GM21447 (cell line): ENCODE measurements at regions not wholly inside any gene's neighbourhood (a gene's known extent, or its start where the extent isn't known, plus 50 kb on each side); places are given as distances from the start of the nearest gene placed in this dataset.
"Not testable (repeated sequence)": the region's sequence is repeated elsewhere in the genome, so short reads cannot be mapped to it uniquely, and the experiment has no call there.

Experiments
- ATAC-seq: cut with Tn5 transposase; IDR thresholded peaks from one replicate; pipeline ENCODE4 v1.9.1; 2021; ENCODE audit not compliant: unreplicated experiment

DNA sequence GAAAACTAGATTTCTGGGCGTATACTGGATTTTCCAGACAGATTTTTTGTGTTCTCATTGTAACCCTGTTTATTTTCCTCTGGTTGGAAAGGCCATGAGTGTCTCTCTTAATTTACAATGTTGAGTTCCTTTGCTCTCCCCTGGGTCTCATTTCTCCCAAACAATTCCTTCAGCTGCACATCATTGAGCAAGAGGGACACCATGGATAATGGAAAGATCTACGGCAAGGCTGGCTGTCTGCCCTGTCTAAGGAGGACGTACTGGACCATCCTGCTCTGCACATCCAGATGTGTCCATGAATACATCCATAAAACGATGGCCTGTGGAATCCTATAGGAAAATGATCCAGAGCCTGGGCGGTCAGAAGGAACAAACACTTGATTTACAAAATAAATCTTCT is 258.1 kb upstream of the MCTP2 start:
- no peak for ATAC-seq

DNA sequence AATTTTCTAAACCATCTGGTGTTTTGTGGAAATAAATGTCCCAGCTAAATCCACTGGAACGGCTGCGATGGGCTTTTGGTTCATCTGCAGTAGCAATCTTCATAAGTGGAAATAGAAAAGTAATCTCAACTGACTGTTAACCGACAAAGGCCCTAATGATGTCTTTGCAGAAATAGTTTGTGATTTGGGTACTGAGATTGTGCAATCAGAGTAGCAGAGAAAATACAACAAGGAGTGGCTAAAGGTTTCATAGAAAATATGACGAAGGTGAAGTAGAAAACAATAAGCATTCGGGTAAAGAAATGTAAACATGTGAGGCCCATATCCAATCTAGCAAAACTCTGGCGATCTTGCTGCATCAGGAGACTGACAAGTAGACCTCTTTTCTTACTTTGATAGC is 262.6 kb upstream of the MCTP2 start:
- no peak for ATAC-seq

DNA sequence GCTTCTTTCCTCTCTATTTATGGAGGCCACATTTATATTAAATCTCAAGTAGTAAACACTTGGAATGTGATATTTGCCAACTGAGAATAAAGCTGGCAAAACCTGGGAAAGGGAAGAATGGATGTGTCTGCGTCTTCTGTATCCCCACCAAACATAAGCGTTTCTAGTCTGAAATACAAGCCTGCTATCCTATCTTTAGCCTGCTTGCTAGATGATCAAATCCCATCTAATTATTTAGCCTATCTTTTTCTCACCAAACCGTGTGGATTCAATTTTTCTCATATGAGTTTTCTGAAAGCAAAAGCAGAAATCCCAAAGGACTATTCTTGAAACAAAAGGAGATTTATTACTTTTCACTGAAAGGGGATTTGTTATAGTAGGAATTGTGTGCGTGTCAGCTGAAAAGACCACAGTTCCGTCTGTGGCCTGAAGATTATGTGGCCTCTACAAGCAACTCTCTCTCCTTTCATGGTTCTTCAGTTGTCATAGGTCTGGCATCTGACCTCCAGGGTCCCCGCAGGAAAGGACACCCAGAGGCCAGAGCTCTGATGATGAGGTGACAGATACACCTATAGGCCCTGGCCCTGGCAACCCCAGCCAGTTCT is 266.0 kb upstream of the MCTP2 start:
- no peak for ATAC-seq

DNA sequence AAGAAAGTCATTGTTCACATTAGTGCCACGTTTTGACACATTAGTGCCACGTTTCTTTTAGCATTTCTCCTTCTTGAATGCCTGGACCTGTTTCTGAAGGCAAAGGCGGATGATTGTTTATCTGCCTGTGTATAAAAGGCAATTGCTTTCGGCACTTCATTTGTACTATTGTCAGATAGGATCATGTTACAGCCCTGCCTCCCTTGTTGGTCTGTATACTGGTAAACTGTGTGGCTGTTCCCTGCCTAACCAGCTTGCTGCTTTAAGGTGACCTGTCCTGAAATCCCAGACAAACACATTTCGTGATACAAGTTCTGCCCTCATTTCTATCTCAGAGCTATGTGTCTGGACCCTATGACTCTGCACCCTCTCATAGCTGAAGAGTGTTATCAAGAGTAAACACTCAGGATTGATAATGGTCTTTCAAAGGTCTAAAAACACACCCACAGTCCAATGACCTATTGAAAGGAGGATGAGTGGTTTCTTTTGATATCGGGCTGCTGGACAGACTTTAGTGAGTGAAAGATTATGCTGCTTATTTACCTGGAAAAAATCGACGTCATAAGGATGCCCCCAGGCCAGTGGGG is 276.3 kb upstream of the MCTP2 start:
- no peak for ATAC-seq

DNA sequence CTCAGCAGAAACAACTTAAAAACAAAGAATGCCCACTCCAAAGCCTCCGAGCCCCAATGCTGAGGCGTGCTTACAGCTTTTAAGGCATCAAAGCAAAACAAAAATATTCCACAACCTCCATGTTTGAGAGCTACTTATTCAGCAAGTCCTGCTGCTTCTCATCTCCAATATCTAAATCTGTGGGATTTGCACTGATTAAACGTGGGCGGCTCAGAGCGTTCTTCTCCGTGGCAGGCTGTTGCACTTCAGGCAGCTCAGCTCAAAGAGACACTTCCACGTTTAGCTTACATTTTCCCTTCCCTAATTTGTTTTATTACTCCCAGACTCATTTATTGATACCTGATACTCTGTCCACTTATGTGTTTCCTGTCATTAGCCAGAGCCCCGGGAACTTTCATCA is 282.6 kb upstream of the MCTP2 start:
- no peak for ATAC-seq

DNA sequence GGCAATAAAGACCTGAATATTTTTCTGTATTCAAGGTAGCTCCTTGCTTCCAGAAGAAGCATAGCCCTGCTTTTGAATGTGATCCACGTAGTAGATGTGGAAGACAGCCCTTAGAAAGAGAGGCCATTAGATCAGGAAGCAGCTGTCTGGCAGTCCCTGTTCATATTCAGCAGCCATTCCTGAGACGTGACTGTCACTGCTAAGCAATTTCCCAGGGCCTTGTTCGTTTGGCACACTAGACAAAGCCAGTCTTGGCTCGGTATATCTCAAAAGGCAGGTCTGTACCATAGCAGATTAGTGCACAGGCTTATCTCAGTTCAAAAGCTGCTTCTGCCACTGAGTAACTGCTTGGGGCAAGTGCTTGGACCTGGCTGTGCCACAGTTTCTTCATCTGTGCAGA is 287.8 kb upstream of the MCTP2 start:
- no peak for ATAC-seq

DNA sequence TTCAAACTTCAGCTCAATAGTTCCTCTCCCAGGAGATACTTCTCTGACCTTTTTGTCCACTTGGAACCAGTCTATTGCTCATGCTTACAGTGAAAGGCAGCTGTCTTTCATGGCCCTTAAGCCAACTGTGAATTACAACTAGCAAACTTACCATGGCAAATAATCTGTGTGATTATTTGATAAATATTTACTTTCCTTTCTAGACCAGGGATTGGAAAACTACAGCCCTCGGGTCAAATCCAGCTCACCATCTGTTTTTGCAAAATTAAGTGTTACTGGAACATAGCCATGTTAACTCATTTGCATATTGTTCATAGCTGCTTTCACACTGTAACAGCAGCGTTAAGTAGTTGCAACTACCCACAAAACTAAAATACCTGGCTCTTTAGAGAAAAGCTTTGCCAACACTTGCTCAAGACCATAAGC is 289.1 kb upstream of the MCTP2 start:
- ATAC-seq, result no peak

DNA sequence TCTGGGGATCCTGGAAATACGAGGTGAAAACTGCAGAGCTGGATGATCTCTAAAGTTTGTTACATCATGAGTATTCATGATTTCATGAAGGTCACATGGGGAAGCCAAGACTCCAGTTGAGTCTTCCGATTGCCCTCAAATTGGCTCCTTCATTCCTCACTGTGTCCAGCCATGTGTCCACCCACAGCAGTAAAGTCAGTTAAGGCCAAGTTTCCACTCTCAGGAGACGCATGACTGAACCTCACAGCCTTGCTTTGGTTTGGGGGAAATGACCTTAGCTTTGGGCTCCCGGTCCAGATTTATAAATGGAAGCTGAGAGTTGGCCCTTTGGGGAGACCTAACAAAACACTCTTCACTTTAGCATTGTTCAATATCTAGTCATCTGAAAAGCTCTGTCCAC is 289.7 kb upstream of the MCTP2 start:
- ATAC-seq, result no peak

DNA sequence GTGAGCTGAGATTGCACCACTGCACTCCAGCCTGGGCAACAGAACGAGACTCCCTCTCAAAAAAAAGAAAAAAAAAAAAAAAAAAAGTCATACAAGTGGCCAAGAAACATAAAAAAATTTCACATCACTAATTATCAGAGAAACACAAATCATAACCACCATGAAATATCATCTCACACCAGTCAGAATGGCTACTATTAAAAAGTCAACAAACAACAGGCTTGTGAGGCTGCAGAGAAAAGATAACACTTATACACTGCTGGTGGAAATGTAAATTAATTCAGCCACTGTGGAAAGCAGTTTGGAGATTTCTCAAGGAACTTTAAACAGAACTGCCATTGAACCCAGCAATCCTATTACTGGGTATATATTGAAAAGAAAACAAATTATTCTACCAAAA is 291.1 kb upstream of the MCTP2 start:
- ATAC-seq, result no peak

DNA sequence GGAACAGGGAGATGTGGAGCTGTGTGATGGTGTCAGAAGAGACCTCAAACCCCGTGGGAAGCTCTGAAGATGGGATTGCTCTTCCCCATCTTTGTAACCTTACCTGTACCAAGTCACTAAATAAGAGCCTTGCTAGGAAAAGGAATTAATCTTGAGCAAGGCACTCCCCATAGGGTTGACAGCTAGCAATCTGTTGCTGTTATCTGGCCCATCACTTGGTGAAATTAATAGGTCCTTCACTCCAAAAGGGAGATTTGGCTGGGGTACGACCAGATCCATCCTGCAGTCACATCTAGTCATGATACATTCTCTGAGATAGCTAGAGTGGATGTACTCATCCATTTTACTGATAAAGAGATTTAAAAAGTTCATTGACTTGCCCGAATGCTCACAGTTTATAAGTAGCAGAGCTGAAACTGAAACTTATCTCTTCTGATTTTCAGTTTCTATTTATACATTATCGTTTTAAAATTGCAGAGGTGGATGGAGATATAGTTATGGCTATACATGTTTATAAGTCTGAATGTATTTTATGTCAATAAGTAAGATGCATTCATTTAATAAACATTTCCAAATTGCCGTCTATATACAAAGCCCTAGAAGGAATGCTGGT is 299.1 kb upstream of the MCTP2 start:
- peak; percentile 85 for ATAC-seq

DNA sequence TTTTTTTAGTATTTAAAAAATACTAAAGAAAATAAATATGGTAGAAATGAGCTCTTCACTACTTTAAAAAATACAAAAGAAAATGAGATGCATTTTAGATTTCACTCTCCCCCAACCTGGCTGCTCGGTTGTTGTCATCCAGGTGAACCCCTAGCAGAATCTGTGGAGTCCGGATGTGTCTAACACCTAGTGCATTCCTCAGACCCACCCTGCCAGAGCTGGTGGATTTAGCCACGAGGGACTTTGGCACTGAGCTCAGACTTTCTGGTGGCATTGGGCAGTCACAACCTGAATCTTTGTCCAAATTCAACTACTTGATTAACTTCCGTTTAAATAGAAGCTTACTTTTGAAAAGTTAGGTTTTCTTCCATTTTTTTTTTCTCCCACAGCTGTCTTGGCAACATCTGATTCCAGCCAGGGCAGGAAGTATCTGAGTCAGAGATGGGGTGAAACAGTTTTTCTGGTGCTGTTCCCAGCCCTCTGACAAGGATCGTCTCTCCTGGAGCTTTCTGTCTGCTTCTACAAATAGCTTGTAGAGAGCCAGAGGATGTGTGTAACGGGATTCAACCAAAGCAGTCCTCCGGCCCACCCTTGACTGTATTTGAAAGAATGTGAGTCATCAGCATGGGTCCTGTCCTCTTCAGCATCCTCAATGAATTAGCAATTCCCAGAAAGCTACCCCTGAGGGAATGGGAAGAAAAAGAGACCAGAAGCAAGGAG is 301.8 kb upstream of the MCTP2 start:
- no peak for ATAC-seq

DNA sequence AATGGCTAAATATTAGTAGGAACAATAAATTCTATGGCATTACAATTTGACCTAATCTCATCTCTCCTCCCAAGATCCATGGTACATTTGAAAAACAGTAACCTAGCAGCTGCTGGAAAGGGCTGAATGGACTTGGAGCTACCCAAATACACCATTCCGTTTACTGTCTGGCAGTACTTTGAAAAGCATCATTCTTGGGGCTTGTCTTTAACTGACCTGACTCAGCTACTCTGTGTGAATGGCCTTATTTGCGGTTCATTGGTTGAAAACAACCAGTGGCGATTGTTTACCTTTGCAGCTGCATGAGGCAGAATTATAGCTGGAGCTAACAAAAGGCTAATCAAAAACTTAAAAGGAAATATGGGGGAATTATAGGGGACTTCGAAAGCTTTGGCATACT is 311.2 kb upstream of the MCTP2 start:
- no peak for ATAC-seq

DNA sequence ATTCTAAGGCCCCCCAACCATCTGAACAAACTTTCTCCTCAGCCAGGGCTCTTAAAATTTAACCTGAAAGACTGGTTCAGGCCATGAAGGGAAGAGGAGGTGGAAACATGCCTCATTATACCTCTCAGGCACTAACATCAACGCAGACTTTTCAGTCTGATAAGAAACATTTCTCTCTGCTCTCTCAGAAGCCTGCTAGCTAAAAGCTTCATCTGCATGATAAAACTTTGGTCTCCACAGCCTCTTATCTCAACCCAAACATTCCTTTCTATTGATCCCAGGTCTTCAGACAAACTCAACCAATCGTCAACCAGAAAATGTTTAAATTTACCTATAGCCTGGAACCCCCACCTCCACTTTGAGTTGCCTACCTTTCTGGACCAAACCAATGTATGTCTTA is 312.6 kb upstream of the MCTP2 start:
- not testable (repeated sequence) for ATAC-seq

DNA sequence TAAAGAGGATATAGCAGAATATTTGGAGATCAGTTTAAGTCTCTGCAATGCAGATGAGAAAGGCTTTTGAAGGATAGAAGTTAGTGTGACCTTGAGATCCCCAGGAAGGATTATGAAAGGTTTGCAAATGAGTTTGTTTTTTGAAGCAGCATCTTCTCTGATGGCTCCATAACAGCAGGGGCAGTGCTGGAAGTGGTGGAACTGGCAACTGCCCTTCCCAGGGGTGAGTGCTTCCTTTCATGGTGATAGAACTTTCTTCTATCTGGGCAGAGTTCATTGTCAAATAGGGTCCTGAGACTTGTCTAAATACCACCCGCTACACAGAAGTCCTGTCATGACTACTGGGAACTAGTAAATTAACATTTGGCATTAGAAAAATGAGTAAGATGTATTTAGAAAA is 314.2 kb upstream of the MCTP2 start:
- no peak for ATAC-seq

DNA sequence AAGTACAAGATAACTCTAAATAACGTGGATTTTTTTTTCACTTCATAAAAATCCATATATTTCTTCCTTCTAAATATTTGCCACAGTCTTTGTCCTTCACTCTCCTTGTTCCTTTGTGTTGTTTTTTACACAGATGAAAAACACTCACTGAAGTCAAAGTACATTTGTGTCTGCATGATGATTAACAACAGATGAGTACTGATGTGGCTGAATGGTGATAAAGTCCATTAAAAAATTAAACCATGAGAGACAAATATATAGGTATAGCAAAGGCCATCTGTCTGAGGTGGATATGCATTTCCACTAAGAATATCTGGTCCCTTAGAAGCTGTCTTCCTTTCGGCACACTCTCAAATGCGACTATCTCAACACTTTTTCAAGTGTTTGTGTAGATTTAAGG is 317.5 kb upstream of the MCTP2 start:
- ATAC-seq, result no peak

DNA sequence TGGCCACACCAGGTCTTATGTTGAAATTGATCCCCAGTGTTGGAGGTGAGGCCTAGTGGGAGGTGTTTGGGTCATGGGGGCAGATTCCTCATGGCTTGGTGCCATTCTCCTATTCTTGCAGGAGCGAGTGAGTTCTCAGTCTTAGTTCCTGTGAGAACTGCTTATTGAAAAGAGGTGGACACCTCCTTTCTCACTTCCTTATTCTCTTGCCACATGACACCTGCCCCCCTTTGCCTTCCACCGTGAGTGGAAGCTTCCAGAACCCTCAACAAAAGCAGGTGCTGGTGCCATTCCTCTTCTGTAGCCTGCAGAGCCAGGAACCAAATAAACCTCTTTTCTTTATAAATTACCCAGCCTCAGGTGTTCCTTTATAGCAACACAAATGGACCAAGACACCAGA is 318.1 kb upstream of the MCTP2 start:
- ATAC-seq, result no peak

DNA sequence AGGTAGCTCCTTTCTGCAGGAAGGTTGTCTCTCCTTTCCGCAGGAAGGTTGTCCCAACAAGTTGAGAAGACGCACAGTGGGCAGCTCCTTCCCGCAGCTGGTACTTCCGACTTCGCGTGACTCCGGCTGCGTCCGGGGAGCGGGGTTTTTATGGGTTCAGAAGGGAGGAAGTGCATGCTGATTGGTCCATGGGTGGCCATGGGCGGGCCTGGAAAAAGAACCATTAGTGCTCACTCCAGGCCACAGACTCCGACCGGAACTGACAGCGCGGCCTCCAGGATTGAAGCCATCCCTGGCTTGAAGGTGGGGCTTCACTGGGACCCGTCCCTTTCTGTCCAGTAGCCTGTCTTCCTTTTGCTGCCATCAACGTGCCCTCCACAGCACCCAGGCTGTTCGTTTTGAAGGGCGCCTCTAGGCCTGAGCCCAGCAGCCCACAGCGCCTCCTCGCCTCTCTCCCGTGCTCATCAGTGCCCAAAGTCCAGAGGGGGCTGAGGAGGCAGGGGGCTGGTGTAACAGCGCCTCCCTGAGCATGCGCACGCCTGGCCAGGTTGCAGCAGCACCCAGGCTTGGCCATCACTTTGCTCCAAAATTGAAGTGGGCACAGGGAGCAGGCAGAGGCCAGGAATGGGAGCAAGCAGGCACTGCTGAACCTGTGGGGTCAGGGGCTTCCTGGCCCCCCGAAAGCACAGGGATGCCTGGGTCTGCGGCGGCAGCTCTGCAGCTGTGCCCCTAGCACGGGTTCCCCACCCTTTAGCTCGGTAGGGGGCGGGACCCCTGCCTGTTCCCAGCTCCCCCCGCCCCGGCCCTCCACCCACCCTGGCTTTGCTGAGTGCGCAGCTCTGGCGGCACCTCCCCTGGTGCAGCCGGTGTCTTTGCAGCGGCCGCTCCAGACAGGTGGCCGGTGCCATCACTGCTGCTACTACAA is 330.6 kb upstream of the MCTP2 start:
- ATAC-seq, result no peak

DNA sequence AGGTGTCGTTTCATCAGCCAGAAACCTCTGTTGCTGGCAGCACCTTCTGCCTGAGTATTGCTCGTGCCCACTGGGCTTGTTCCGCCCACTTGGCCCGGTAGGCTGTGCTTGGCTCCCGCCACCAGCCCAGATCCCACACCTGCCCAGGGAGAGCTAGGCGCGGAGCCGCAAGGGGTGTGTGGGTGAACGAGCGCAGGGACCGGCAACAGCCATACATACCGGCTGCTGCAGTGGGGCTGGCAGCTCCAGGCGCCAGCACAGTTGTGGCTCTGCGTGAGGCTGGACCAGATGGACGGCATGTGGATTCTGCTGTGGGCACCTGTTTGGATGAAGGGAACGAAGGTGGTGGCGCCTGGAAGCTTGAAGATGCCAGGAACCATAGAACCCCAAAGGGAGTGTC is 331.5 kb upstream of the MCTP2 start:
- no peak for ATAC-seq

DNA sequence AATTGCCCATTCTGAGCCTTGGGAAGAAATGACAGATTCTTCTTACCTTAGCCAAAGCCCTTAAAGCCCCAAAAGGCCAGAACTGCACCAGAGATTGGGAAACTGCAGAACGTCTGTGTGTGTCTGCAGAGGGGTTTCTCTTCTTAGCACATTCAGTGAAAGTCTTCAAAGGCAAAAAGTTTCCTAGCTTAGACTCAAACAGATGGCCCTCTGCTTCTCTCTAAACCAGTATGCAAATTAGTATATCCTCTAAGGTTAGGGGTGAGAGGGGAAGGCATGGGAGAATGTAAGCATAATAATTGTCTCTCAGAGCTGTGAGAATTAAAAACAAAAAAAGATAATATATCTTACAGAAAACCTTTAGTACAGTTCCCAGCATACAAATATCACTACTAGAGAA is 334.0 kb upstream of the MCTP2 start:
- no peak for ATAC-seq

DNA sequence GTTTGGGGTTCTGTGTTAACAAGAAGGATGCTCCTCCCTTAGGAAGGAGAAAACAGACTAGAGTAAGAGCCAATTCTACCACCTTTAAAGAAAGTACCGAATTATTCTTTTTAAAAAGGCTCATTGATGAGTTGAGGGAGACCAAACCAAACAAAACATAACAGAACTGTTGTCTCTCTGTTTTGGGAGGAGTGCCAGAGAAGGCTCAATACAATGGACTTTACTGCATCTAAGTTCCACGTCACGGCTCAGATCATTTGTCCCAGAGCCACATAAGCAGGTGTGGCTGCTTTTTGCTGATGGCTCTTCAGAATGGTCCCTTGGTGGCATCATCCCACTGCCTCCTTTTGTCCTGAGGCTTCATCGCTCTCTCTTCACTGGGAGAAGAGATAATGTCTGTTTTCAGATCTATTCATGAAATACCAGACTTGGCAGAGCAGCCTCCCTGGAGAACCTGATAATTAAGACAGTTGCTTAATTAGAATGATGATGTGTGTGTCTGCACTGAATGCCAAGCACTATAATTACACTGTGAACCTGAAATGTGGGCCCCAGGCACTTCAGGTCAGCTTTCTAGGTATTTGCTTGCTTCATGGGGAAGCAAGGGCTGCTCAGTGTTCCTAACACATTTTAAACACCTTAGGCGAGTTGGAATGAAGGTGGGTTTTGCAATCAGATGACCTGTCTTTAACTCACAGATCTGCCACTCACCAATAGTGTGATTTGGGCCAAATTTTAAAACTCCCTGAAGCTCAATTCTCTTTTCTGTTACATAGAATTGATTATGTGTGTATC is 335.2 kb upstream of the MCTP2 start:
- ATAC-seq, result no peak
